Endodermal cell (in vitro differentiated cells): ENCODE measurements at regions not wholly inside any gene's neighbourhood (a gene's known extent, or its start where the extent isn't known, plus 50 kb on each side); places are given as distances from the start of the nearest gene placed in this dataset.
A peak's percentile ranks its signal among the peaks of the same experiment; 100 is the strongest.

Experiments used
- DNase-seq: peaks from one replicate; pipeline ENCODE4 v3.0.0-alpha.2; 2017
- H3K27ac ChIP-seq: 2 replicates; pipeline ENCODE4 v1.5.1; 2013; ENCODE audit warnings: mild to moderate bottlenecking, low read depth, low read length, moderate library complexity
- H3K27me3 ChIP-seq: 2 replicates; pipeline ENCODE4 v1.6.1; 2013; ENCODE audit warnings: mild to moderate bottlenecking, low read length, moderate library complexity; ENCODE audit not compliant: insufficient read depth, control insufficient read depth, poor library complexity, severe bottlenecking
- H3K36me3 ChIP-seq: 2 replicates; pipeline ENCODE4 v1.7.0; 2013; ENCODE audit warnings: mild to moderate bottlenecking, low read length, moderate library complexity; ENCODE audit not compliant: control insufficient read depth, insufficient read depth
- H3K4me1 ChIP-seq: one replicate; pipeline ENCODE4 v1.7.0; 2013; ENCODE audit warnings: low read length; ENCODE audit not compliant: control insufficient read depth, insufficient read depth
- H3K4me3 ChIP-seq: 2 replicates; pipeline ENCODE4 v1.5.1; 2013; ENCODE audit warnings: mild to moderate bottlenecking, low read length, moderate library complexity
- H3K9ac ChIP-seq: 2 replicates; pipeline ENCODE4 v1.6.1; 2013; ENCODE audit warnings: mild to moderate bottlenecking, low read length, moderate library complexity; ENCODE audit not compliant: poor library complexity, severe bottlenecking; ENCODE audit errors: extremely low read depth
- H3K9me3 ChIP-seq: 2 replicates; pipeline ENCODE4 v1.6.1; 2013; ENCODE audit warnings: mild to moderate bottlenecking, low read length, moderate library complexity; ENCODE audit not compliant: control insufficient read depth
- H3K27ac Mint-ChIP-seq: 2 replicates; pipeline ENCODE4 v1.8.0; 2020; ENCODE audit warnings: mixed read lengths
- H3K27me3 Mint-ChIP-seq: 2 replicates; pipeline ENCODE4 v1.8.0; 2021; ENCODE audit warnings: mild to moderate bottlenecking, mixed read lengths; ENCODE audit not compliant: insufficient read depth
- H3K36me3 Mint-ChIP-seq: 2 replicates; pipeline ENCODE4 v1.8.0; 2020; ENCODE audit warnings: low read depth, mixed read lengths
- H3K4me1 Mint-ChIP-seq: 2 replicates; pipeline ENCODE4 v1.8.0; 2020; ENCODE audit warnings: mixed read lengths
- H3K4me3 Mint-ChIP-seq: 2 replicates; pipeline ENCODE4 v1.8.0; 2020; ENCODE audit warnings: mild to moderate bottlenecking, moderate library complexity, mixed read lengths
- H3K9me3 Mint-ChIP-seq: 2 replicates; pipeline ENCODE4 v1.8.0; 2020; ENCODE audit warnings: mild to moderate bottlenecking, mixed read lengths
- WGBS, 2 experiments: methylation state at CpG; one replicate each; pipeline versions ENCODE4 v1.1.5 to v1.1.7; 2013; ENCODE audit warnings: missing lambda C conversion rate in 2 of 2, mixed read lengths in 1 of 2; ENCODE audit not compliant: insufficient coverage in 1 of 2, insufficient read length in 1 of 2; 5-methylcytosine and 5-hydroxymethylcytosine counted together
- TF ChIP-seq, protein P1 (sequence below): fragments of 200-600 bp; sonication (generic); conservative IDR thresholded peaks from 2 replicates; pipeline ENCODE4 v1.5.0; 2021; ENCODE audit warnings: antibody characterized with exemption, mild to moderate bottlenecking

DNA sequence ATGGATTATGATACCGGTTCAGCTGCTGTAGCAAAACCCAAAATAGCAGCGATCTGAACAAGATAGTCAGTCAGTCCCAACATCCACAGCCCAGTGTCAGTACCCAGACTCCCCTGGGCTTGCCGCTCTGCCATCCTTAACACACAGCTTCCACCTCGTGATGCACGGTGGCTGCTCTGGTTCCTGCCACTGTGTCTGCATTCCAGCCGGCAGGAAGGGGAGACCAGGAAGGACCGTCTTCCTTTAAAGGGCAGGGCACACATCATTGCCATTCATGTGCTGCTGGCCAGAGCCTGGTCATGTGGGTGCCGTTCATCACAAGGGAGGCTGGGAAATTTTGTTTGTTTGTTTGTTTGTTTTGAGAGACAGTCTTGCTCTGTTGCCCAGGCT is 131.0 kb upstream of the IER5L start:
- Histone ChIP-seq H3K9ac (no peak overlapping the region), H3K4me1 (no peaks in the 10 kb centered on the region), H3K27ac (no peak overlapping the region), H3K9me3 (no peaks in the 10 kb centered on the region), H3K27me3 (no peaks in the 10 kb centered on the region), H3K4me3 (no peak overlapping the region), H3K36me3 (no peaks in the 10 kb centered on the region)
- peaks cover 6% of the 10 kb centered on the region for H3K4me1 Mint-ChIP-seq
- WGBS, 2 experiments = 90 to 93% methylated on average over 6 to 8 of the region's 8 CpGs
- peaks cover 5% of the 10 kb centered on the region for H3K27me3 Mint-ChIP-seq
- no peaks in the 10 kb centered on the region for H3K36me3 Mint-ChIP-seq
- DNase-seq = no peak
- no peak overlapping the region for H3K4me3 Mint-ChIP-seq
- H3K27ac Mint-ChIP-seq = no peak overlapping the region
- TF ChIP-seq, protein P1, sequence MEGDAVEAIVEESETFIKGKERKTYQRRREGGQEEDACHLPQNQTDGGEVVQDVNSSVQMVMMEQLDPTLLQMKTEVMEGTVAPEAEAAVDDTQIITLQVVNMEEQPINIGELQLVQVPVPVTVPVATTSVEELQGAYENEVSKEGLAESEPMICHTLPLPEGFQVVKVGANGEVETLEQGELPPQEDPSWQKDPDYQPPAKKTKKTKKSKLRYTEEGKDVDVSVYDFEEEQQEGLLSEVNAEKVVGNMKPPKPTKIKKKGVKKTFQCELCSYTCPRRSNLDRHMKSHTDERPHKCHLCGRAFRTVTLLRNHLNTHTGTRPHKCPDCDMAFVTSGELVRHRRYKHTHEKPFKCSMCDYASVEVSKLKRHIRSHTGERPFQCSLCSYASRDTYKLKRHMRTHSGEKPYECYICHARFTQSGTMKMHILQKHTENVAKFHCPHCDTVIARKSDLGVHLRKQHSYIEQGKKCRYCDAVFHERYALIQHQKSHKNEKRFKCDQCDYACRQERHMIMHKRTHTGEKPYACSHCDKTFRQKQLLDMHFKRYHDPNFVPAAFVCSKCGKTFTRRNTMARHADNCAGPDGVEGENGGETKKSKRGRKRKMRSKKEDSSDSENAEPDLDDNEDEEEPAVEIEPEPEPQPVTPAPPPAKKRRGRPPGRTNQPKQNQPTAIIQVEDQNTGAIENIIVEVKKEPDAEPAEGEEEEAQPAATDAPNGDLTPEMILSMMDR = no peak
- H3K9me3 Mint-ChIP-seq = peaks cover 6% of the 10 kb centered on the region

DNA sequence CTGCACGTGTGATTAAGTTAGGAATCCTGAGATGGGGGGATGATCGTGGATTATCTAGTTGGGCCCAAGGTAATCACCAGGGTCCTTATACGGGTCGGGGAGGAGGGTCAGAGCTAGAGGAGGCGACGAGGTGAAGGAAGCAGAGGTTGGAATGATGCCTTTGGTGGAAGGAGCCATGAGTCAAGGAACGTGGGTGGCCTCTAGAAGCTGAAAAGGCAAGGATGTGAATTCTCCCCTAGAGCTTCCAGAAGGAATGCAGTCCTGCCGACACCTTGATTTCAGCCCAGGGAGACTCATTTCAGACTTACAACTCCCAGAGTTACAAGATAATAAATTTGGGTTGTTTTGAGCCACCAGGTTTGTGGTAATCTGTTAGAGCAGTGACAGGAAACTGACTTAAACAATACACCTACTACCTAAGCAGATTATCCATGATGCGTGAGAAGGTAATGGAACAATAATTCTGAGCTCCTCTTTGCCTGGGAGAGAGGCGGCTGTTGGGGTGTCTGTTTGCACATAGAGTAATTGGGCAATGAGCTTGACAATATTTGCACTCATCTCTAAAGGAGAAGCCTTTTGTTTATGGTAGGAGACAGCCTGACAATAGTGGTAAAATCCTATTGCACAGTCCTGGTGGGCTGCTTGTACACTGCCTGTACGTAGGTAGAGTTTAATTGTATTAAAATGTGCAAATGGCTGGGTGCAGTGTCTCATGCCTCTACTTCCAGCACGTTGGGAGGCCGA is 129.3 kb upstream of the IER5L start:
- peaks cover 6% of the 10 kb centered on the region for H3K4me1 Mint-ChIP-seq
- Histone ChIP-seq H3K9me3 (peaks cover 8% of the 10 kb centered on the region), H3K27me3 (no peaks in the 10 kb centered on the region), H3K4me3 (no peak overlapping the region), H3K4me1 (no peaks in the 10 kb centered on the region), H3K36me3 (no peaks in the 10 kb centered on the region), H3K27ac (no peak overlapping the region), H3K9ac (no peak overlapping the region)
- H3K36me3 Mint-ChIP-seq = no peaks in the 10 kb centered on the region
- peaks cover 5% of the 10 kb centered on the region for H3K27me3 Mint-ChIP-seq
- H3K4me3 Mint-ChIP-seq = no peak overlapping the region
- WGBS, 2 experiments = 87 to 88% methylated on average over 11 to 13 of the region's 13 CpGs
- peaks cover 14% of the 10 kb centered on the region for H3K9me3 Mint-ChIP-seq
- no peak overlapping the region for H3K27ac Mint-ChIP-seq
- peak; percentile 38 for DNase-seq
- TF ChIP-seq, protein P1 = no peak

DNA sequence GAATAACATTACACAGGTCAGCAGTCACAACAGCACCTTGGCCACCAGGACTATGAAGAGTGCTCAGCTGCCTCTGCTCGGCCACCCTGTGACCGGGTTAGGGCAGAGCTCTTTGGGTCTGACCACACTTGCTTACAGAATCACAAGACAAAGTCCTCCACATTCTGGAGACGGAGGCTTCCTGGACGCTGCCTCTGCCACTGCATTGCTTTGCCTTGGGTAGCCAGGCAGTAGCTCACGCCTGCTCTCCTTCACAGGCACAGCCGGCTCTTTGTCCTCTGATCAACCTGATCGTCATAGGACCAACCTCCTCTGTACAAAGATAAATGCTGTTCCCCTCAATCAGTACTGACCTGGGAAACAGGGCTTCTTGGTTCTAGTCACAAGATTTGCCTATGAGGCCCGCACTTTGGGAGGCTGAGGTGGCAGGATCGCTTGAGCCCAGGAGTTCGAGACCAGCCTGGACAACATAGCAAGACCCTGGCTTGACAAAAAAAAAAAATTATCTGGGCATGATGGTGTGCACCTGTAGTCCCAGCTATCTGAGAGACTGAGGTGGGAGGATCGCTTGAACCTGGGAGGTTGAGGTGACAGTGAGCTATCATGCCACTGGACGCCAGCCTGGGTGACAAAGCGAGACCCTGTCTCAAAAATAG is 128.4 kb upstream of the IER5L start:
- Mint-ChIP-seq H3K4me1 (peaks cover 6% of the 10 kb centered on the region), H3K27ac (no peak overlapping the region), H3K36me3 (peaks cover 2% of the 10 kb centered on the region), H3K9me3 (peaks cover 23% of the 10 kb centered on the region), H3K27me3 (peaks cover 5% of the 10 kb centered on the region), H3K4me3 (no peak overlapping the region)
- Histone ChIP-seq H3K4me1 (no peaks in the 10 kb centered on the region), H3K4me3 (no peak overlapping the region), H3K27ac (no peak overlapping the region), H3K27me3 (no peaks in the 10 kb centered on the region), H3K9me3 (peaks cover 18% of the 10 kb centered on the region), H3K9ac (no peak overlapping the region), H3K36me3 (no peaks in the 10 kb centered on the region)
- peak; percentile 44 for DNase-seq
- TF ChIP-seq, protein P1 = no peak
- WGBS, 2 experiments = 90 to 91% methylated on average over 7 to 13 of the region's 13 CpGs
